ENCODE measurements at regions not wholly inside any gene's neighbourhood (a gene's known extent, or its start where the extent isn't known, plus 50 kb on each side); places are given as distances from the start of the nearest gene placed in this dataset.

DNA sequence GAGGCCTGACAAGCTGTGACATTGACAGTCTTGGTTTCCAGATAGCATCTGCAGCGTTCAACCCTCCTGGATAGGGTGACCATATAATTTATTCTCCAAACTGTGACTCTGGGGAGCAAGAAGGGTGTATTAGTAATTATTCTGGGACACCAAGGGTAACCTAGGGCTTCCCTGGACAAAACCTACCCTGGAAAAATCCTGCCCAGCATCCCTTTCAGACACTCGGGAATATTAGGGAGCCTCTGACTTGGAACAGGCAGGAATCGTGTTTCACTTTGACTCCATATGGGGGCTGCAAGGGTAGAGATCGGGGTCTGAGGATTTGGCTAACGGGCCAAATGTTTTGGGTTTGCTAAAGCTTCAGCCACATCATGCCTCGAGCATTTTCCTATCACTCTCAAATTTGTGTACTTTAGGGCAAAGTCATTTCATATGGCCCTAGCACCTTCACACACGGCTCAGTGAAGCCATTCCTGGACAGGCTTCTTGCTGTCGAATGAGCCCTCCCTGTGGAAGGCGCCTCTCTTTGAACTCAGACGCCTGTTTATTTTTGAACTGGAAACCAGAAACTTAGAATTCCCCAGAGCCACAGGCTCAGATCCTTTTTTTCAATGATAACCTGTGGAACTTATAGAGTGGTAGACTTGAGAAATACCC is 129.9 kb downstream of the DDX1 start:
- Histone ChIP-seq H3K4me2 (ENCODE audit: low read length) (no peak overlapping the region), H4K12ac (ENCODE audit: low read depth, low read length) (no peak overlapping the region), H2AFZ (ENCODE audit: insufficient read depth, low read length, poor library complexity) (no peak overlapping the region), H3K4me3 (ENCODE audit: low read depth, low read length) (no peak overlapping the region), H3K9me3 (ENCODE audit: insufficient read depth, low read depth, low read length) (peaks cover 1% of the 10 kb centered on the region), H2BK5ac (ENCODE audit: low read depth, low read length, poor library complexity) (no peak overlapping the region), H2AK5ac (ENCODE audit: low read length) (no peak overlapping the region), H3K18ac (ENCODE audit: low read length) (no peak overlapping the region), H3K27me3 (ENCODE audit: insufficient read depth, low read length) (no peaks in the 10 kb centered on the region), H3K4ac (ENCODE audit: low read depth, low read length) (no peak overlapping the region), H2BK12ac (ENCODE audit: low read length) (no peak overlapping the region), H4K91ac (ENCODE audit: low read depth, low read length) (no peak overlapping the region), H4K8ac (ENCODE audit: low read depth, low read length) (no peak overlapping the region), H3K36me3 (ENCODE audit: control insufficient read depth in 1 of 2, insufficient read depth in 2 of 2, low read length in 2 of 2) (no peaks in the 10 kb centered on the region), H3K23ac (ENCODE audit: low read length) (no peak overlapping the region), H2BK120ac (ENCODE audit: insufficient read depth, low read length, poor library complexity) (no peak overlapping the region), H3K9ac (ENCODE audit: low read length) (no peak overlapping the region), H3K4me1 (ENCODE audit: control insufficient read depth in 1 of 2, insufficient read depth in 2 of 2, low read length in 2 of 2) (no peaks in the 10 kb centered on the region), H3K79me2 (ENCODE audit: control insufficient read depth, insufficient read depth, low read length, poor library complexity) (peaks cover 2% of the 10 kb centered on the region), H3K27ac (ENCODE audit: low read depth, low read length) (no peak overlapping the region), H3K14ac (ENCODE audit: low read length) (no peak overlapping the region), H3K79me1 (ENCODE audit: low read length) (no peaks in the 10 kb centered on the region)
- no peak for DNase-seq
- no CpG with 5 or more reads among the region's 10 CpGs for WGBS (ENCODE audit: extremely low coverage, insufficient coverage, insufficient read length)

DNA sequence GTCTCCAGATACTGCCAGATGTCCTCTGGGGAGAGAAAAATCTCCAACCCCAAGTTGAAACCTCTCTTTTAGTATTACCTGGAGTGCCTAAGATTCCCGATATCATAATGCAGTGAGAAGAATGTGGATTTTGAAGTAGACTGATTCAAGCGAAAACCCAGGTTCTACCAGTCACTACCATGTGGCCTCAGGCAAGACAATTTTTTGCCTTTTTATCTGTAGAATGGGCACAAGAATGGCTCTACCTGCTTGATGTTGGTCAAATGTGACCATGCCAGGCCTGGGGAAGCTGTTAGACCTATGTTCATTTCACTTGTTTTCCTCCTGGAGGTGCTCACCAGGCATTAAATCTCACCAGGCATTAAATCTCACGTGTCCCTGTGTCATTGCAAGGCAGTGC is 131.3 kb downstream of the DDX1 start:
- Histone ChIP-seq H3K36me3 (ENCODE audit: control insufficient read depth in 1 of 2, insufficient read depth in 2 of 2, low read length in 2 of 2) (no peaks in the 10 kb centered on the region), H3K9ac (ENCODE audit: low read length) (no peak overlapping the region), H3K4me2 (ENCODE audit: low read length) (no peak overlapping the region), H2BK5ac (ENCODE audit: low read depth, low read length, poor library complexity) (no peak overlapping the region), H3K4me1 (ENCODE audit: control insufficient read depth in 1 of 2, insufficient read depth in 2 of 2, low read length in 2 of 2) (no peaks in the 10 kb centered on the region), H3K4me3 (ENCODE audit: low read depth, low read length) (no peak overlapping the region), H3K14ac (ENCODE audit: low read length) (no peak overlapping the region), H2AFZ (ENCODE audit: insufficient read depth, low read length, poor library complexity) (no peak overlapping the region), H3K27me3 (ENCODE audit: insufficient read depth, low read length) (no peaks in the 10 kb centered on the region), H4K12ac (ENCODE audit: low read depth, low read length) (no peak overlapping the region), H2BK120ac (ENCODE audit: insufficient read depth, low read length, poor library complexity) (no peak overlapping the region), H3K27ac (ENCODE audit: low read depth, low read length) (no peak overlapping the region), H2AK5ac (ENCODE audit: low read length) (no peak overlapping the region), H3K23ac (ENCODE audit: low read length) (no peak overlapping the region), H3K4ac (ENCODE audit: low read depth, low read length) (no peak overlapping the region), H3K18ac (ENCODE audit: low read length) (no peak overlapping the region), H4K91ac (ENCODE audit: low read depth, low read length) (no peak overlapping the region), H4K8ac (ENCODE audit: low read depth, low read length) (no peak overlapping the region), H3K79me2 (ENCODE audit: control insufficient read depth, insufficient read depth, low read length, poor library complexity) (peaks cover 2% of the 10 kb centered on the region), H3K9me3 (ENCODE audit: insufficient read depth, low read depth, low read length) (peaks cover 1% of the 10 kb centered on the region), H3K79me1 (ENCODE audit: low read length) (no peaks in the 10 kb centered on the region), H2BK12ac (ENCODE audit: low read length) (no peak overlapping the region)
- no peak for DNase-seq
- no CpG with 5 or more reads among the region's 3 CpGs for WGBS (ENCODE audit: extremely low coverage, insufficient coverage, insufficient read length)

DNA sequence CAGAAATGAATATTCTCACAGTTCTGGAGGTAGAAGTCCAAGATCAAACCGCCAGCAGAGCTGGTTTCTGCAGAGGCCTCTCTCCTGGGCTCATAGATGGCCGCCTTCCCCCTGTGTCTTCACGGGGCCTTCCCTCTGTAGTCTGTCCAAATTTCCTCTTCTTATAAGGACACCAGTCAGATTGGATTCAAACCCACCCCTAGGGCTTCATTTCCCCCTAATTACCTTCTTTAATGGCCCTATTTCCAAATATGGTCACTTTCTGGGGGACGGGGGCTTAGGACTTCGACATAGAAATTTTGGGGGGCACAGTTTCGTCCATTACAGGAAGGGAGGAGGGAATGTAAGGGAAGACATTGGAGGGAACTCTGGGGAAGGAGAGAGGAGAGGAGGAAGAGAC is 132.6 kb downstream of the DDX1 start:
- H3K4ac ChIP-seq (ENCODE audit: low read depth, low read length), result no peak overlapping the region
- H3K9me3 ChIP-seq (ENCODE audit: insufficient read depth, low read depth, low read length), result peaks cover 1% of the 10 kb centered on the region
- no peak overlapping the region for H3K14ac ChIP-seq (ENCODE audit: low read length)
- H3K23ac ChIP-seq (ENCODE audit: low read length), result no peak overlapping the region
- no peaks in the 10 kb centered on the region for H3K79me1 ChIP-seq (ENCODE audit: low read length)
- no peaks in the 10 kb centered on the region for H3K79me2 ChIP-seq (ENCODE audit: control insufficient read depth, insufficient read depth, low read length, poor library complexity)
- H3K36me3 ChIP-seq (ENCODE audit: control insufficient read depth in 1 of 2, insufficient read depth in 2 of 2, low read length in 2 of 2), result no peaks in the 10 kb centered on the region
- no peak overlapping the region for H4K12ac ChIP-seq (ENCODE audit: low read depth, low read length)
- no peak overlapping the region for H3K27ac ChIP-seq (ENCODE audit: low read depth, low read length)
- no peak overlapping the region for H3K4me2 ChIP-seq (ENCODE audit: low read length)
- no peak overlapping the region for H2BK5ac ChIP-seq (ENCODE audit: low read depth, low read length, poor library complexity)
- no peaks in the 10 kb centered on the region for H3K4me1 ChIP-seq (ENCODE audit: control insufficient read depth in 1 of 2, insufficient read depth in 2 of 2, low read length in 2 of 2)
- H2BK120ac ChIP-seq (ENCODE audit: insufficient read depth, low read length, poor library complexity), result no peak overlapping the region
- H2BK12ac ChIP-seq (ENCODE audit: low read length), result no peak overlapping the region
- no peak overlapping the region for H4K91ac ChIP-seq (ENCODE audit: low read depth, low read length)
- H2AK5ac ChIP-seq (ENCODE audit: low read length), result no peak overlapping the region
- DNase-seq, result no peak
- no peak overlapping the region for H3K9ac ChIP-seq (ENCODE audit: low read length)
- no peak overlapping the region for H3K18ac ChIP-seq (ENCODE audit: low read length)
- H3K4me3 ChIP-seq (ENCODE audit: low read depth, low read length), result no peak overlapping the region
- no peaks in the 10 kb centered on the region for H3K27me3 ChIP-seq (ENCODE audit: insufficient read depth, low read length)
- no peak overlapping the region for H2AFZ ChIP-seq (ENCODE audit: insufficient read depth, low read length, poor library complexity)
- H4K8ac ChIP-seq (ENCODE audit: low read depth, low read length), result no peak overlapping the region
- no CpG with 5 or more reads among the region's 6 CpGs for WGBS (ENCODE audit: extremely low coverage, insufficient coverage, insufficient read length)

DNA sequence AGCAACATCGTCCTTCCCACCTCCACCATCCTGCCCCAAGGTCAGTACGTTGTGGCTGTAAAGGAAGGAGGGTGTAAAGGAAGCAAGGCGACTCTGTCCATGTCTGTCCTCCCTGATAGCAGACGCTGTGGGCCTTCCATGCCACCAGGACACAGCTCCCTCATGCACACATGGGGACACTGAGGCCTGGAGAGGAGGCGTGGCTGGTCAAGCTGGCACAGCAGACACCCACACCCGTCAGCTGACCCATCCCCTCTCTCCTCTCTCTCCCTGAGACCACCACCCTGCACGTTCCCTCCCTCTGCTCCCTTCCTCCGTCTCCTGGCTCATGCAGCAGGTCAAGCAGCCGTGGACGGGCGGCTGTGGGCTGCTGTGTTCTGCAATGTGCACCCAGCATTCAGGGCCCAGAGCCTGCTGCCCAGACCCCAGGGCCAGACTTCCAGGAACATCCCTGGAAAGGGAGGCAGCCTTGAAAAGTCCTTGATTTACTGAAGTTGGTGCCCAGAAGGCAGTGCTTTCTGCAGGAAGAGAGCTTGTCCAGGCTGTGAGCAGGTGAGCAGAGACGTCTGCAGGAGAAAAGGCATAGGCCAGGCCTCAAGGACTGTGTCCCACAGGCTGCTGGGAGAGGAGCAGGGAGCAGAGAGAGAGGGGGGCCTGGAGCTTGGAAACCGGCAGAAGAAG is 133.6 kb downstream of the DDX1 start:
- Histone ChIP-seq H4K8ac (ENCODE audit: low read depth, low read length) (no peak overlapping the region), H3K79me2 (ENCODE audit: control insufficient read depth, insufficient read depth, low read length, poor library complexity) (no peaks in the 10 kb centered on the region), H2BK12ac (ENCODE audit: low read length) (no peak overlapping the region), H3K9me3 (ENCODE audit: insufficient read depth, low read depth, low read length) (peaks cover 1% of the 10 kb centered on the region), H3K4ac (ENCODE audit: low read depth, low read length) (no peak overlapping the region), H3K79me1 (ENCODE audit: low read length) (no peaks in the 10 kb centered on the region), H3K14ac (ENCODE audit: low read length) (no peak overlapping the region), H3K18ac (ENCODE audit: low read length) (no peak overlapping the region), H2BK5ac (ENCODE audit: low read depth, low read length, poor library complexity) (no peak overlapping the region), H2AFZ (ENCODE audit: insufficient read depth, low read length, poor library complexity) (no peak overlapping the region), H3K9ac (ENCODE audit: low read length) (no peak overlapping the region), H3K4me3 (ENCODE audit: low read depth, low read length) (no peak overlapping the region), H2BK120ac (ENCODE audit: insufficient read depth, low read length, poor library complexity) (no peak overlapping the region), H3K27me3 (ENCODE audit: insufficient read depth, low read length) (no peaks in the 10 kb centered on the region), H3K4me1 (ENCODE audit: control insufficient read depth in 1 of 2, insufficient read depth in 2 of 2, low read length in 2 of 2) (peaks cover under 1% of the 10 kb centered on the region in 2 experiments), H3K4me2 (ENCODE audit: low read length) (no peak overlapping the region), H2AK5ac (ENCODE audit: low read length) (no peak overlapping the region), H4K12ac (ENCODE audit: low read depth, low read length) (no peak overlapping the region), H3K36me3 (ENCODE audit: control insufficient read depth in 1 of 2, insufficient read depth in 2 of 2, low read length in 2 of 2) (no peaks in the 10 kb centered on the region), H3K23ac (ENCODE audit: low read length) (no peak overlapping the region), H4K91ac (ENCODE audit: low read depth, low read length) (no peak overlapping the region), H3K27ac (ENCODE audit: low read depth, low read length) (no peak overlapping the region)
- no peak for DNase-seq
- no CpG with 5 or more reads among the region's 13 CpGs for WGBS (ENCODE audit: extremely low coverage, insufficient coverage, insufficient read length)

Data from trophoblast cell (in vitro differentiated cells and primary cell).